ENCODE measurements at regions not wholly inside any gene's neighbourhood (a gene's known extent, or its start where the extent isn't known, plus 50 kb on each side); places are given as distances from the start of the nearest gene placed in this dataset.

- TF ChIP-seq RAD21 (conservative IDR thresholded peaks at IDR 0.05 in 1 of 2, IDR thresholded peaks at IDR 0.05 in 1 of 2), result no peak
- TF ChIP-seq, protein P1, sequence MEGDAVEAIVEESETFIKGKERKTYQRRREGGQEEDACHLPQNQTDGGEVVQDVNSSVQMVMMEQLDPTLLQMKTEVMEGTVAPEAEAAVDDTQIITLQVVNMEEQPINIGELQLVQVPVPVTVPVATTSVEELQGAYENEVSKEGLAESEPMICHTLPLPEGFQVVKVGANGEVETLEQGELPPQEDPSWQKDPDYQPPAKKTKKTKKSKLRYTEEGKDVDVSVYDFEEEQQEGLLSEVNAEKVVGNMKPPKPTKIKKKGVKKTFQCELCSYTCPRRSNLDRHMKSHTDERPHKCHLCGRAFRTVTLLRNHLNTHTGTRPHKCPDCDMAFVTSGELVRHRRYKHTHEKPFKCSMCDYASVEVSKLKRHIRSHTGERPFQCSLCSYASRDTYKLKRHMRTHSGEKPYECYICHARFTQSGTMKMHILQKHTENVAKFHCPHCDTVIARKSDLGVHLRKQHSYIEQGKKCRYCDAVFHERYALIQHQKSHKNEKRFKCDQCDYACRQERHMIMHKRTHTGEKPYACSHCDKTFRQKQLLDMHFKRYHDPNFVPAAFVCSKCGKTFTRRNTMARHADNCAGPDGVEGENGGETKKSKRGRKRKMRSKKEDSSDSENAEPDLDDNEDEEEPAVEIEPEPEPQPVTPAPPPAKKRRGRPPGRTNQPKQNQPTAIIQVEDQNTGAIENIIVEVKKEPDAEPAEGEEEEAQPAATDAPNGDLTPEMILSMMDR (IDR thresholded peaks at IDR 0.05), result no peak
- no peak for TF ChIP-seq CHD2 (IDR thresholded peaks at IDR 0.05; ENCODE audit: low read length, partially characterized antibody)
- no peak for TF ChIP-seq EP300 (IDR thresholded peaks at IDR 0.05)
Measured at GRCh38 chr1:34338871-34339270, 162.2 kb downstream of the C1orf94 start.
